ENCODE measurements at regions not wholly inside any gene's neighbourhood (a gene's known extent, or its start where the extent isn't known, plus 50 kb on each side); places are given as distances from the start of the nearest gene placed in this dataset.
"Not testable (repeated sequence)": the region's sequence is repeated elsewhere in the genome, so short reads cannot be mapped to it uniquely, and the experiment has no call there.

- ATAC-seq = no peak
- intact Hi-C loops (cut with DNase I) = no loop called here
- no peak for DNase-seq (ENCODE audit: missing footprints)
Measured at GRCh38 chr18:25538175-25538922, 186.4 kb upstream of the ZNF521 start.

- no peak for ATAC-seq
- intact Hi-C loops (cut with DNase I) = no loop called here
Measured at GRCh38 chr18:25535495-25535894, 183.5 kb upstream of the ZNF521 start.

GRCh38 chr18:25534401-25534800, 182.4 kb upstream of the ZNF521 start:
- intact Hi-C loops (cut with DNase I) = no loop called here
- ATAC-seq (no peak), DNase-seq (ENCODE audit: missing footprints) (no peak)

More at GRCh38 chr18:25535495-25535894, 183.5 kb upstream of the ZNF521 start:
- DNase-seq (ENCODE audit: missing footprints) = no peak

GRCh38 chr18:25533218-25533617, 181.3 kb upstream of the ZNF521 start:
- ATAC-seq (no peak), DNase-seq (ENCODE audit: missing footprints) (no peak)
- intact Hi-C loops (cut with DNase I) = no loop called here

- intact Hi-C loops (cut with DNase I) = no loop called here
- DNase-seq (ENCODE audit: missing footprints) (no peak), ATAC-seq (no peak)
Measured at GRCh38 chr18:25531207-25531606, 179.2 kb upstream of the ZNF521 start.

GRCh38 chr18:25525789-25526188, 173.8 kb upstream of the ZNF521 start:
- ATAC-seq; DNase-seq (ENCODE audit: missing footprints); intact Hi-C loops (cut with DNase I): not testable (repeated sequence)

- DNase-seq (ENCODE audit: missing footprints) (no peak), ATAC-seq (no peak)
- intact Hi-C loops (cut with DNase I) = no loop called here
Measured at GRCh38 chr18:25518716-25519053, 166.7 kb upstream of the ZNF521 start.

GRCh38 chr18:25517881-25518715, 166.1 kb upstream of the ZNF521 start:
- DNase-seq (ENCODE audit: missing footprints) (no peak), ATAC-seq (no peak)
- intact Hi-C loops (cut with DNase I) = no loop called here

- ATAC-seq (no peak), DNase-seq (ENCODE audit: missing footprints) (no peak)
- intact Hi-C loops (cut with DNase I) = no loop called here
Measured at GRCh38 chr18:25516747-25517498, 165.0 kb upstream of the ZNF521 start.

GRCh38 chr18:25516121-25516520, 164.2 kb upstream of the ZNF521 start:
- intact Hi-C loops (cut with DNase I) = no loop called here
- ATAC-seq (no peak), DNase-seq (ENCODE audit: missing footprints) (no peak)

GRCh38 chr18:25510096-25510495, 158.1 kb upstream of the ZNF521 start:
- intact Hi-C loops (cut with DNase I) = no loop called here
- no peak for DNase-seq (ENCODE audit: missing footprints)
- ATAC-seq = no peak

GRCh38 chr18:25503567-25504081, 151.7 kb upstream of the ZNF521 start:
- intact Hi-C loops (cut with DNase I) = loop anchor here (1.0 kb wide), 1 partner anchor 151 kb away; the partner anchor contains the start of gene ZNF521
- ATAC-seq (peak; percentile 96), DNase-seq (ENCODE audit: missing footprints) (peak; percentile 74)

- intact Hi-C loops (cut with DNase I) = no loop called here
- DNase-seq (ENCODE audit: missing footprints) (no peak), ATAC-seq (no peak)
Measured at GRCh38 chr18:25497151-25497794, 145.3 kb upstream of the ZNF521 start.

- DNase-seq (ENCODE audit: missing footprints) (no peak), ATAC-seq (no peak)
- intact Hi-C loops (cut with DNase I) = no loop called here
Measured at GRCh38 chr18:25496544-25496943, 144.6 kb upstream of the ZNF521 start.

- DNase-seq (ENCODE audit: missing footprints) (no peak), ATAC-seq (no peak)
- intact Hi-C loops (cut with DNase I) = no loop called here
Measured at GRCh38 chr18:25495606-25496005, 143.6 kb upstream of the ZNF521 start.

- no peak for ATAC-seq
- intact Hi-C loops (cut with DNase I) = no loop called here
- DNase-seq (ENCODE audit: missing footprints) = no peak
Measured at GRCh38 chr18:25494888-25495287, 142.9 kb upstream of the ZNF521 start.

GRCh38 chr18:25493401-25493800, 141.4 kb upstream of the ZNF521 start:
- DNase-seq (ENCODE audit: missing footprints) (no peak), ATAC-seq (no peak)
- intact Hi-C loops (cut with DNase I) = no loop called here

GRCh38 chr18:25490316-25490715, 138.3 kb upstream of the ZNF521 start:
- intact Hi-C loops (cut with DNase I) = no loop called here

GRCh38 chr18:25473008-25473407, 121.0 kb upstream of the ZNF521 start:
- no peak for ATAC-seq
- intact Hi-C loops (cut with DNase I) = no loop called here

More at GRCh38 chr18:25490316-25490715, 138.3 kb upstream of the ZNF521 start:
- ATAC-seq = no peak
- no peak for DNase-seq (ENCODE audit: missing footprints)

More at GRCh38 chr18:25473008-25473407, 121.0 kb upstream of the ZNF521 start:
- no peak for DNase-seq (ENCODE audit: missing footprints)

Measured in Right ventricle myocardium inferior (tissue), 1 donor.